GM23338 (cell line): ENCODE measurements at regions not wholly inside any gene's neighbourhood (a gene's known extent, or its start where the extent isn't known, plus 50 kb on each side); places are given as distances from the start of the nearest gene placed in this dataset.

Experiments used
- ATAC-seq: fragments of 200-7000 bp; cut with Tn5 transposase; 3 replicates; pipeline ENCODE4 v1.9.1; 2020
- DNase-seq: peaks from one replicate; pipeline ENCODE4 v3.0.0-alpha.2; 2015; ENCODE audit warnings: low spot score
- H2AFZ ChIP-seq: fragments of 200-600 bp; sonication (generic); 2 replicates; pipeline ENCODE4 v1.8.0; 2016; ENCODE audit warnings: antibody characterized with exemption, mild to moderate bottlenecking, moderate library complexity
- H3F3A ChIP-seq: fragments of 200-600 bp; sonication (generic); replicated peaks from 2 replicates; pipeline ENCODE4 v1.8.0; 2017; ENCODE audit warnings: antibody characterized with exemption, mixed run types, low read depth
- H3K27ac ChIP-seq: fragments of 200-600 bp; sonication (generic); 2 replicates; pipeline ENCODE4 v1.6.1; 2016; ENCODE audit warnings: low read depth
- H3K27me3 ChIP-seq: fragments of 200-600 bp; sonication (generic); 2 replicates; pipeline ENCODE4 v1.8.0; 2016; ENCODE audit warnings: mild to moderate bottlenecking, mixed run types, moderate library complexity; ENCODE audit not compliant: insufficient read depth
- H3K36me3 ChIP-seq: fragments of 200-600 bp; sonication (generic); 2 replicates; pipeline ENCODE4 v1.8.0; 2016; ENCODE audit warnings: mild to moderate bottlenecking; ENCODE audit not compliant: insufficient read depth
- H3K4me1 ChIP-seq: fragments of 200-600 bp; sonication (generic); 2 replicates; pipeline ENCODE4 v1.8.0; 2016; ENCODE audit warnings: mild to moderate bottlenecking, moderate library complexity; ENCODE audit not compliant: insufficient read depth
- H3K4me2 ChIP-seq: fragments of 200-600 bp; sonication (generic); 2 replicates; pipeline ENCODE4 v1.7.1; 2017; ENCODE audit warnings: mixed run types
- H3K4me3 ChIP-seq: fragments of 200-600 bp; sonication (generic); 2 replicates; pipeline ENCODE4 v1.6.1; 2016; ENCODE audit warnings: mixed run types
- H3K79me2 ChIP-seq: fragments of 200-600 bp; sonication (generic); replicated peaks from 2 replicates; pipeline ENCODE4 v1.8.0; 2017; ENCODE audit warnings: mild to moderate bottlenecking; ENCODE audit not compliant: insufficient read depth
- H3K9me2 ChIP-seq: fragments of 200-600 bp; sonication (generic); 2 replicates; pipeline ENCODE4 v1.8.0; 2017; ENCODE audit not compliant: insufficient read depth
- H4K20me1 ChIP-seq: fragments of 200-600 bp; sonication (generic); replicated peaks from 2 replicates; pipeline ENCODE4 v1.8.0; 2017; ENCODE audit warnings: mild to moderate bottlenecking; ENCODE audit not compliant: insufficient read depth
- H3K27ac Mint-ChIP-seq: 2 replicates; pipeline ENCODE4 v1.8.0; 2020; ENCODE audit warnings: inconsistent platforms, mild to moderate bottlenecking, moderate library complexity, mixed read lengths
- H3K27me3 Mint-ChIP-seq: 3 replicates; pipeline ENCODE4 v1.8.0; 2022; ENCODE audit warnings: low read depth, mild to moderate bottlenecking, moderate library complexity, mixed read lengths, inconsistent platforms; ENCODE audit not compliant: insufficient read depth, poor library complexity
- H3K36me3 Mint-ChIP-seq: 3 replicates; pipeline ENCODE4 v1.8.0; 2021; ENCODE audit warnings: low read depth, mild to moderate bottlenecking, inconsistent platforms, moderate library complexity, mixed read lengths
- H3K4me1 Mint-ChIP-seq: 3 replicates; pipeline ENCODE4 v1.8.0; 2020; ENCODE audit warnings: mild to moderate bottlenecking, inconsistent platforms, mixed read lengths
- H3K4me3 Mint-ChIP-seq: 3 replicates; pipeline ENCODE4 v1.8.0; 2021; ENCODE audit warnings: moderate library complexity, mild to moderate bottlenecking, inconsistent platforms, mixed read lengths
- H3K9me3 Mint-ChIP-seq: 3 replicates; pipeline ENCODE4 v1.8.0; 2020; ENCODE audit warnings: moderate library complexity, mild to moderate bottlenecking, inconsistent platforms, mixed read lengths
- CREB1 ChIP-seq: fragments of 250-450 bp; sonication (Bioruptor Pico); IDR thresholded peaks from 2 replicates; pipeline ENCODE4 v1.5.0; 2020; ENCODE audit warnings: low read depth, mild to moderate bottlenecking, moderate library complexity
- POLR2AphosphoS5 ChIP-seq: IDR thresholded peaks from 2 replicates; pipeline ENCODE4 v1.6.1; 2016; ENCODE audit warnings: antibody characterized with exemption, low read depth
- ZNF114 ChIP-seq: fragments of 250-450 bp; sonication (Bioruptor Pico); IDR thresholded peaks from 2 replicates; pipeline ENCODE4 v1.5.0; 2020; ENCODE audit warnings: mild to moderate bottlenecking, moderate library complexity
- ZNF331 ChIP-seq: fragments of 250-450 bp; sonication (Bioruptor Pico); IDR thresholded peaks from 2 replicates; pipeline ENCODE4 v1.5.0; 2020; ENCODE audit warnings: low read depth, mild to moderate bottlenecking, moderate library complexity
- TF ChIP-seq, protein P1 (sequence below): fragments of 250-450 bp; sonication (Bioruptor Pico); IDR thresholded peaks from 2 replicates; pipeline ENCODE4 v1.5.0; 2020; ENCODE audit warnings: mild to moderate bottlenecking, moderate library complexity
- TF ChIP-seq, protein P2 (sequence below), 2 experiments: fragments of 200-600 bp in 1 of 2; sonication (generic) in 1 of 2; conservative IDR thresholded peaks; 2 replicates each; pipeline versions ENCODE4 v1.5.1 to v1.6.1; 2016 to 2017; ENCODE audit warnings: antibody characterized with exemption in 2 of 2, low read depth in 2 of 2, mild to moderate bottlenecking in 2 of 2, moderate library complexity in 1 of 2

DNA sequence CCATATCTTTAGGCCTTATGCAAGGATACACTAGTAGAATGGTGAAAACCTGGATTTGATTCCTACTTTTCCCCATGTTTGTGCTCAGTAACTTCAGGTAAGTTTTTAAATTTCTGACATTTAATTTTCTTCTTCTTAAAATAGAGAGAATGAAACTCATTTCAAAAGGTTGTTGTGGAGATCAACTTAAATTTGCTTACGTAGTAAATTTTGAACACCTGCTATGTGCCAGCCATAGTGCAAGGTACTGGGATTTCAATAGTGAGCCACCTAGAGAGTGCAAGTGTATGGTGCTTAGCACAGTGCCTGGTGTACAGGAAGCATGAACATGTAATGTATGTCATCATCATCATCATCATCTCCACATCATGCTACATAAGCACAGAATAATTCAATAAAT is 73.6 kb upstream of the SMIM36 start (continued):
- TF ChIP-seq, protein P1, sequence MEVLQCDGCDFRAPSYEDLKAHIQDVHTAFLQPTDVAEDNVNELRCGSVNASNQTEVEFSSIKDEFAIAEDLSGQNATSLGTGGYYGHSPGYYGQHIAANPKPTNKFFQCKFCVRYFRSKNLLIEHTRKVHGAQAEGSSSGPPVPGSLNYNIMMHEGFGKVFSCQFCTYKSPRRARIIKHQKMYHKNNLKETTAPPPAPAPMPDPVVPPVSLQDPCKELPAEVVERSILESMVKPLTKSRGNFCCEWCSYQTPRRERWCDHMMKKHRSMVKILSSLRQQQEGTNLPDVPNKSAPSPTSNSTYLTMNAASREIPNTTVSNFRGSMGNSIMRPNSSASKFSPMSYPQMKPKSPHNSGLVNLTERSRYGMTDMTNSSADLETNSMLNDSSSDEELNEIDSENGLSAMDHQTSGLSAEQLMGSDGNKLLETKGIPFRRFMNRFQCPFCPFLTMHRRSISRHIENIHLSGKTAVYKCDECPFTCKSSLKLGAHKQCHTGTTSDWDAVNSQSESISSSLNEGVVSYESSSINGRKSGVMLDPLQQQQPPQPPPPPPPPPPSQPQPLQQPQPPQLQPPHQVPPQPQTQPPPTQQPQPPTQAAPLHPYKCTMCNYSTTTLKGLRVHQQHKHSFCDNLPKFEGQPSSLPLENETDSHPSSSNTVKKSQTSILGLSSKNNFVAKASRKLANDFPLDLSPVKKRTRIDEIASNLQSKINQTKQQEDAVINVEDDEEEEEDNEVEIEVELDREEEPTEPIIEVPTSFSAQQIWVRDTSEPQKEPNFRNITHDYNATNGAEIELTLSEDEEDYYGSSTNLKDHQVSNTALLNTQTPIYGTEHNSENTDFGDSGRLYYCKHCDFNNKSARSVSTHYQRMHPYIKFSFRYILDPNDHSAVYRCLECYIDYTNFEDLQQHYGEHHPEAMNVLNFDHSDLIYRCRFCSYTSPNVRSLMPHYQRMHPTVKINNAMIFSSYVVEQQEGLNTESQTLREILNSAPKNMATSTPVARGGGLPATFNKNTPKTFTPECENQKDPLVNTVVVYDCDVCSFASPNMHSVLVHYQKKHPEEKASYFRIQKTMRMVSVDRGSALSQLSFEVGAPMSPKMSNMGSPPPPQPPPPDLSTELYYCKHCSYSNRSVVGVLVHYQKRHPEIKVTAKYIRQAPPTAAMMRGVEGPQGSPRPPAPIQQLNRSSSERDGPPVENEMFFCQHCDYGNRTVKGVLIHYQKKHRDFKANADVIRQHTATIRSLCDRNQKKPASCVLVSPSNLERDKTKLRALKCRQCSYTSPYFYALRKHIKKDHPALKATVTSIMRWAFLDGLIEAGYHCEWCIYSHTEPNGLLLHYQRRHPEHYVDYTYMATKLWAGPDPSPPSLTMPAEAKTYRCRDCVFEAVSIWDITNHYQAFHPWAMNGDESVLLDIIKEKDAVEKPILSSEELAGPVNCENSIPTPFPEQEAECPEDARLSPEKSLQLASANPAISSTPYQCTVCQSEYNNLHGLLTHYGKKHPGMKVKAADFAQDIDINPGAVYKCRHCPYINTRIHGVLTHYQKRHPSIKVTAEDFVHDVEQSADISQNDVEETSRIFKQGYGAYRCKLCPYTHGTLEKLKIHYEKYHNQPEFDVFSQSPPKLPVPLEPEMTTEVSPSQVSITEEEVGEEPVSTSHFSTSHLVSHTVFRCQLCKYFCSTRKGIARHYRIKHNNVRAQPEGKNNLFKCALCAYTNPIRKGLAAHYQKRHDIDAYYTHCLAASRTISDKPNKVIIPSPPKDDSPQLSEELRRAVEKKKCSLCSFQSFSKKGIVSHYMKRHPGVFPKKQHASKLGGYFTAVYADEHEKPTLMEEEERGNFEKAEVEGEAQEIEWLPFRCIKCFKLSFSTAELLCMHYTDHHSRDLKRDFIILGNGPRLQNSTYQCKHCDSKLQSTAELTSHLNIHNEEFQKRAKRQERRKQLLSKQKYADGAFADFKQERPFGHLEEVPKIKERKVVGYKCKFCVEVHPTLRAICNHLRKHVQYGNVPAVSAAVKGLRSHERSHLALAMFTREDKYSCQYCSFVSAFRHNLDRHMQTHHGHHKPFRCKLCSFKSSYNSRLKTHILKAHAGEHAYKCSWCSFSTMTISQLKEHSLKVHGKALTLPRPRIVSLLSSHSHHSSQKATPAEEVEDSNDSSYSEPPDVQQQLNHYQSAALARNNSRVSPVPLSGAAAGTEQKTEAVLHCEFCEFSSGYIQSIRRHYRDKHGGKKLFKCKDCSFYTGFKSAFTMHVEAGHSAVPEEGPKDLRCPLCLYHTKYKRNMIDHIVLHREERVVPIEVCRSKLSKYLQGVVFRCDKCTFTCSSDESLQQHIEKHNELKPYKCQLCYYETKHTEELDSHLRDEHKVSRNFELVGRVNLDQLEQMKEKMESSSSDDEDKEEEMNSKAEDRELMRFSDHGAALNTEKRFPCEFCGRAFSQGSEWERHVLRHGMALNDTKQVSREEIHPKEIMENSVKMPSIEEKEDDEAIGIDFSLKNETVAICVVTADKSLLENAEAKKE = no peak
- no peak for TF ChIP-seq ZNF331

DNA sequence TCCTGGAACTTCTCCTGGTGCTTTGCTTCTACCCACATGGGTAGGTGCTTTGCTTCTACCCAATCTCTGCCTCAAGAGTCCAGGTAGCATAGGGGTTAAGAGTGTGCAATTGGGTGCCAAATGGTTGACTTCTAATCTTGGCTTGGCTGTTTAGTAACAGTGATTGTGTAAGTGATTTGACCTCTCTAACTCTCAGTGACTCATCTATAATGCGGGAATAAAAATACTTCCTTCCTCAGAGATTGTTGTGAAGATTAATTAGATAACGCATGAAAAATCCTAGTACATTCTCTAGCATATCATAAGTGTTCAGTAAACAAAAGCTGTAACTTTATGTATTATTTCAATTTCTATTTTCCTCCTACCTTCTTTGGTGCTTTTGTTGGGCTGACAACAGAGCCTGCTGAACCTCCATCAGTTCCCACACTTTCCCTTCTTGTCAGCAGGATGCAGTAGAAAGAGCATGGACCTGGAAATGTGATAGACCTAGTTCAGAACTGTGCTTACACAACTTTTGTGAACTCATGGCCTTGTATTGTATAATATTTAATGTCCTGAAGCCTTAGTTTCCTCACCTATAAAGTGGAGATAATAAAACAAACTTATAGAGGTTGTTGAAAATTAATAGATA is 72.9 kb upstream of the SMIM36 start:
- Mint-ChIP-seq H3K27ac (no peak overlapping the region), H3K4me1 (no peaks in the 10 kb centered on the region), H3K27me3 (no peaks in the 10 kb centered on the region), H3K4me3 (no peak overlapping the region), H3K9me3 (no peaks in the 10 kb centered on the region), H3K36me3 (no peaks in the 10 kb centered on the region)
- TF ChIP-seq CREB1 (CRISPR knock-in tag) (no peak), ZNF114 (CRISPR knock-in tag) (no peak), POLR2AphosphoS5 (no peak)
- TF ChIP-seq, protein P2, sequence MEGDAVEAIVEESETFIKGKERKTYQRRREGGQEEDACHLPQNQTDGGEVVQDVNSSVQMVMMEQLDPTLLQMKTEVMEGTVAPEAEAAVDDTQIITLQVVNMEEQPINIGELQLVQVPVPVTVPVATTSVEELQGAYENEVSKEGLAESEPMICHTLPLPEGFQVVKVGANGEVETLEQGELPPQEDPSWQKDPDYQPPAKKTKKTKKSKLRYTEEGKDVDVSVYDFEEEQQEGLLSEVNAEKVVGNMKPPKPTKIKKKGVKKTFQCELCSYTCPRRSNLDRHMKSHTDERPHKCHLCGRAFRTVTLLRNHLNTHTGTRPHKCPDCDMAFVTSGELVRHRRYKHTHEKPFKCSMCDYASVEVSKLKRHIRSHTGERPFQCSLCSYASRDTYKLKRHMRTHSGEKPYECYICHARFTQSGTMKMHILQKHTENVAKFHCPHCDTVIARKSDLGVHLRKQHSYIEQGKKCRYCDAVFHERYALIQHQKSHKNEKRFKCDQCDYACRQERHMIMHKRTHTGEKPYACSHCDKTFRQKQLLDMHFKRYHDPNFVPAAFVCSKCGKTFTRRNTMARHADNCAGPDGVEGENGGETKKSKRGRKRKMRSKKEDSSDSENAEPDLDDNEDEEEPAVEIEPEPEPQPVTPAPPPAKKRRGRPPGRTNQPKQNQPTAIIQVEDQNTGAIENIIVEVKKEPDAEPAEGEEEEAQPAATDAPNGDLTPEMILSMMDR (conservative IDR thresholded peaks at IDR 0.05; ENCODE audit: low read depth in 2 of 2) = no peak
- H3K79me2 ChIP-seq = no peaks in the 10 kb centered on the region
- H3K4me1 ChIP-seq = no peaks in the 10 kb centered on the region
- no peaks in the 10 kb centered on the region for H3K27me3 ChIP-seq
- ATAC-seq (no peak), DNase-seq (no peak)
- no peaks in the 10 kb centered on the region for H4K20me1 ChIP-seq
- H3F3A ChIP-seq = no peaks in the 10 kb centered on the region
- no peak overlapping the region for H2AFZ ChIP-seq
- no peak overlapping the region for H3K4me3 ChIP-seq
- no peaks in the 10 kb centered on the region for H3K36me3 ChIP-seq
- H3K9me2 ChIP-seq = 0 out of 2 replicates have a peak, but pooled peaks cover 5% of the 10 kb centered on the region
- no peak overlapping the region for H3K27ac ChIP-seq
- H3K4me2 ChIP-seq = no peak overlapping the region
